ENCODE measurements at regions not wholly inside any gene's neighbourhood (a gene's known extent, or its start where the extent isn't known, plus 50 kb on each side); places are given as distances from the start of the nearest gene placed in this dataset.
"Not testable (repeated sequence)": the region's sequence is repeated elsewhere in the genome, so short reads cannot be mapped to it uniquely, and the experiment has no call there.

DNA sequence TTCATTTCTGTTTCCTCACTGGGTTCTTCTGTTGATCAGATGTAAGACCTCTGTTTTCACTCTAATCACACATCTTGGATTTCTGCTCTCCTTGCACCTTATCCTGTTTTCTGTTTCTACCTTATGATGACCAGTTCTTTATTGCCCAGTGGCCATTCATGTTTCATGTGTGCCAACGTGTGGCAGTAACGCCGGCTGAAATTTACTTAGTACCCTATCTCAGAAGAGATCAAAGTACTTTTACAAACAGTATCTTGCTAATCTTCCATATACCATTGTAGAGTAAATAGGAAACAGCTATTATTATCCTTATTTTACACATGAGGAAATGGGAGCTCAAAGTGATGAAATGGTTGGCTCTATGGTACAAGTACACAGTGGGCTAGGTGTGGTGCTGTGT is 74.0 kb downstream of the GATA3 start:
- DNase-seq, result no peak

DNA sequence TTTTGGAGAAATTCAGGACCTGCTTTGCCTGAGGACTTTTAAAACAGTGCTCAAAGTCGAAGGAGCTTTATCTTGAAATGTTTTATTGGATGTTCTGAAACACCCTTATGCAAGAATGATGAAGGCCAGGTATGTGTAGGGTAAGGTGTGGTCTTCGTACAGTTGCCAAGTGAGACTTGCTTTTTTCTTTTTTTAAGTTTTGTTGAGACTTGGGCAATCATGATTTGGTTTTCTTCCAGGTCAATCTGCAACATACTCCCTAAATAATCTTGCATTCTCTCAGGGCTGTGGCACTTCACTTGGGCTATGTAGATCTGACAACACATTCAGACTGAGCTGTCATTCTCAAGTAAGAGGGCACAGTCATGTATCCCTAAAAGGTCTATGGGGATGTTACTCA is 75.0 kb downstream of the GATA3 start:
- DNase-seq, result no peak

DNA sequence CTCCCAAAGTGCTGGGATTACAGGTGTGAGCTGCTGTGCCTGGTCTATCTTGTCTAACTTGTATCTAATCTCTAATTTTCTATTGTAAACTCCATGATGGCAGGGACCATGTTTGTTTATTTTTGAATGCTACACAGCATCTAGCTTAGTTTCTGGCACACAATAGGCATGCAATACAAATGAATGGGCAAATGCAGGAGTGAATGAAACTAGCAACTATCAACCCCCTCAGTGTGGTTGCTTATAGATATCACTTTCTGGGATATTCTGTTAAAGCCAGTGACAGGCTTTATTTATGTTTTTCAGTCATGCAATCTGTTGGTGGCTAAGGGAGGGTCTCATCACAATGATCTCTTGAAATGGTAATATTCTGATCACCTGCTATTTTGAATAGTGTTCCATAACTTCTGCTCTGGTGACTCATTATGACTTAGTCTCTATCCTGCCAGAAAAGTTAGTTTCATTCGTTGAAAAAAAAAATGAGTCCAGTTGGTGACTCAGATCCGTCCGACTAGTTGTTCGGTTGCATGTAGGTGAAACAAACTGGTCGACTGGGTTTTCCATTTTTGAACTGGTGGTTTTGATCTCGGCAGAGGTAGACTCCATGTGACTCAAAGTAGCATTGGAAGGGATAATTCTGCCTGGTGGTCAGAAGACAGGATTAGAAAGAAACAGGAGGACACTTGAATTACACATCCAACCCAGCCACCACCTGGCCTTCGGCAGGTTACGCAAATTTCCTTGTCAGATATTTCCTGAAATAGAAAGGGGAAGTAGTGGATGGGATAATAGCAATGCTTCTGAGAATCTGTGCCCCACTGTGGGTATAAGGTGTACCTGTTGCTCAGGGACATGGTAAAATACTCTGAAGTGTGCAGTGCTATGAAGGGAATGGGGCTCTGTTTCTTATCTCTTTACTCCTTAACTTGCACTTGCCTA is 76.8 kb downstream of the GATA3 start:
- no peak for DNase-seq

DNA sequence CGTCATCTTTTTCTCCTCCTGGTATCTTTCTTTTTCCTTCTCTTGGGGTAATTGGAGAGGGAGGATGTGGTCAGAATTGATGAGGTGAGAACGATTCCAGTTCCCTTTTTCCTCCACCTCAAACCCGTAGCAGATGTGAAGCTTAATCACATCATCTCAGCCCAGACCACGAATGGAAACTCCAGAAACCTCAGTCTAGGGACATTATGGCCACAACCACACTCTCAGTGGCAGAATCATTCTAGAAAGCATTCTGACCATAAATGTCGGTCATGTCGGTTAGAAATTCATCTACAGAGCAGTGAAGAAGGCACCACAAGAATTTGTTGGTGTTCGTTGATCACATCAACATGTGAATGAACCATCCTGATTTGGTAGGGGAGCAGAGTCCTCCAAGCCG is 78.7 kb downstream of the GATA3 start:
- no peak for DNase-seq

DNA sequence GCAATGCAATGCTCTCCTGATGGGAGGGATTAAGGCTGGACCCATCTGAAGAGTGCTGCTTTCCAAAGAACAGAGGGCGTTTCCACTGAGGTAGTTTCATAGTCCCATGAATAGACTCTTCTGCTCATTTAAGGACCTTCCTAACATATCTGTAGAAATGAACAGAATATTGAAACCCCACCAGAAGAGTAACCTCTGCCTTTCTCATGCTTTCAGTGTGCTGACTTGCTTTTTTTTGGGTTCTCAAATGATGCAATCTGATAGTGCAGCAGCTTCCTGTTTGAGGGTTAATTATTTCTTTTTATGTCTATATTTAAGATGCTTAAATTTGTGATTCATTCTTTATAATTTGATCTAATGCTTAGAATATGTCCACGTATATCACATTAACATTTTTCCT is 82.2 kb downstream of the GATA3 start:
- DNase-seq, result no peak

DNA sequence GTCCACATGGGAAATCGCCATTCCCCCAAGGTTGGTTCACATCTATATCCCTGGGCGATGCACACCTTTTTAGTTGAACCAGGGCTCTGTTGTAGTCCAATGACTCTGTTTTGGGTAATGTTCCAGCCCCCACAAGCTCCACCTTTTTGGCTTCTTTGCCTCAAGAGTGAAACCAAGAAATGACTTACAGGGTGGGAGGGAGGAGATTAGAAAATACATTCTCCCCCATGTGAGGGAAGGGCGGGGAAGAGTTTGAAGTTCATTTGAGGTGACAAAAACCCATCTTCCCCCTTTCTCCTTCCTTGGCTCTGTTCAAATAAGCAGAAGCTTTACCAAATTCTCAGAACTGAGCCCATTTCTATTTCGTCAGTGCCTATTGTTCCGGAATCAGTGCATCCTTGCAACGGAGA is 82.8 kb downstream of the GATA3 start:
- DNase-seq, result no peak

DNA sequence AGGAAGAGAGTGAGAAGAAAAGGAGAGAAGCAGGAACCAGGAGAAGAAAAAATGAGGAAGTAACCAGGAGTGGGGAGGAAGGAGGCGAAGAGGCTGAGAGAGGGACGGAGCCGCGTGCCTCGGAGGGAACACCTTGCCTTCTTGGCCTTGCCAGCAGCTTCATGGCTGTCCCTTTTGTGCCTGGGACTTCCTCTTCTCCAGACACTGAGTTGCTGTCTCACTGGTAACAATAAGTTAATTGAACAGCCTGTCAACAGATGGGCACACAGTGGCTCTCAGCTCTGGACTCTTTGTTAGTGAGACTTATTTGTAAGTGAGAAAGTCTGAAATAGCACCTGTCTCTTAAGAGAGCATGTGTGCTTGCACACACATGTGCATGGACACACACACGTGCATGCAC is 83.2 kb downstream of the GATA3 start:
- DNase-seq, result no peak

DNA sequence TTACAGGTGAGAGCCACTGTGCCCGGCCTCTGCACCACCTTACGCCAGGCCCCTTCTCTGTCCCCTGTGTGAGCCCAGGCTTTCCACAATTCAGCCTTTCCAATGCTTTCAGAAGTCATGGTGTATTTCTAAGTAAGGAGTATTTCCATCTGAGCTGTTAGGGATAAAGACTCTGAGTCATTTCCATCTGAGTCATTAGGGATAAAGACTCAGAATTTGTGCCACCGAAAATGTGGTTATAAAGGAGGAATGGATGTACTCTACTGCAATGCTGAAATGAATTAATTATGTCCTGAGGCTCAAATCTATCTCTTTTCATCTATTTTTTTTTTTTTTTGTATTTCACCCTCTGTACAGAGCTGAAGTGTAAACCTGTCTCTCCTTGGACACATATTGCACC is 84.0 kb downstream of the GATA3 start:
- peak in 1 of 51 donors; percentile 2 for DNase-seq

DNA sequence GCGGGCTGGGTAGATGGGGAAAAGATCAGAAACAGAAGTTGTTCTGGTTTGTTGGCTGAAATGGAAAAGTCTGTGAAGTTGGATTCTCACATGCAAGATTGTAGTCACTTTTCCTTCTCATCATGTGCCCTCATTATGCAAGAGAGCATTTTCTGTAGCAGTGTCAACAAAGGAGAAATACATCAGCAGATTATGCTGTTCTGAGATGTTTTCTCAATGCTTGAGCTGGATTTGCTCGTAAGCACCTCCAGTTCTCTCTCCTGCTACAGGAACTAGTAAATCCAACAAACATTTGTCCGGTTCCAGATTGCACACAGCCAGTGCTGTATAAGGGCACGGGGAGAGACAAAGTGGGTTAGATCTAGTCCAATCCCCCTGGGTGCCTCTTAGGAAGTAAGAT is 90.0 kb downstream of the GATA3 start:
- no peak for DNase-seq

DNA sequence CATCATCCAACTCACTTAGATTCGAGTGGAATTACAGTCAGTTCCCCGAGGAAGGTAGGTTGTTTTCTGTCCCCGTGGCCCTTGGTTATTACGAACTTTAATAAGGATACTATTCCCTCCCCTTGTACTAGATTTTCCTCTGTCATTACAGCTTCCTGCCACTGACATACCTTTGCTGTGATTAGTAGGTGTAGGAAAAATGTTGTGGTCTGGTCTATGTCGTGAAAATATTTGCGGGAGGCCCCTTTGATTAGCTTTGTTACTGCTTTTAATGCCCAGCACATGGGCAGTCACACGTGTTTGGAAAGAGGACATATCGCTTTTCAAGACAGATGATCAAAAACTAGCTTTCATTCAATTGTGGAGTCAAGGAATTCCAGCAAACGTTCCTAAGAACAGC is 92.2 kb downstream of the GATA3 start:
- DNase-seq, result no peak

DNA sequence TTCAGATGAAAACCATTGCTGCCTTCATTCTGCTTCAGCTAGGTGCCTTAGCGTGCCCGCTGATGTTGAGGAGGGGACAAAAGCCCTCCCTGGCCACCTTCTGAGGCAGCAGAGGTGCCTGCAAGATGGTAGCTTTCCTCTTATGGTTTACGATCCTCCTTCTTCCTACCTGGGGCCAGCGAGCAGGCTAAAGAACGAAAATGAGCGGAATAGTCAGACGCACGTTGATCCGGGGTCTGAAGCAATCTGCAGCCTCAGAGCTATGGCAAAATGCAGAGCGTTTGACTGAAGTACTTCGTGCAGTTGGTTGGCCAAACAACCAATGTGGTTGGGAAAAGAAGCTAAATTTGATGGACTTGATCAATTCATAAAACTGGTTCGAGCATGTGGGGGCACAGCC is 95.5 kb downstream of the GATA3 start:
- DNase-seq, result no peak

DNA sequence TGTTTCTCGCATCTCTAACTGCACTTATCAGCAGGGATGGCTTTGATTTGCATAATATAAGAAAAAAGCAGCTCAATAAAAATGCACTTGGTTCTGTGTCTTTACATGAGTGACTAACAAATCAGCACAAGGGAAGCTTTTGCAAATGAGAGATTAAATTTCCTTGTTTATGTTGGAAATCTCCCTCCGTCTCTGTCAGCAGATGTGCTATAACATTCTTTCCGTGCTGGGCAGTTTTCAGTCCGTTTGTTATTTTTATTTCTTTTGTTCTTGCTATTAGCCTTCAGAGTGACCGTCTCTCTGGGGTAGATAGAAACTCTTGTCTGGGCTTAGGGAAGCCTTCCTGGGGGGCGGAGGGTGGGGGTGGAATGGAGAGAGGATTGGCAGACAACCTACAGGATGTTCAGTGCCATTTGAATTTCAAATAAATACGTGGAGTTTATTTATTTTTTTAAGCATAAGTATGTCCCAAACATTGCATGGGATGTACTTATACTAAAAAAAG is 96.0 kb downstream of the GATA3 start:
- DNase-seq, result no peak

DNA sequence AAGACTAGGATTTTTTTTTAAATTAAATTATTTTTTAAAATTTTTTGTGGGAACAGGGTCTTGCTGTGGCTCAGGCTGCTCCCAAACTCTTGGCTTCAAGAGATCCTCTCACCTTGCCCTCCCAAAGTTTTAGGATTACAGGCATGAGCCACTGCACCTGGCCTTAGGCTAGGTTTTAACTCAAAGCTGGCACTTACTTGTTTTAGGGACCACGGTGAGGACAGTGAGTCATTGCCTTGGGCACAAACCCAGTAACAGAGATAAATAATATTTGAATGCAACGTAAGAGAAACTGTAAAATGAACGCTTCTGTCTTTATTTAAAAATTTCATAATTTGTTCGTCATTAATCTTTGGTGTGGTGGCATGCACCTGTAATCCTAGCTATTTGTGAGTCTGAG is 96.6 kb downstream of the GATA3 start:
- DNase-seq, result no peak

DNA sequence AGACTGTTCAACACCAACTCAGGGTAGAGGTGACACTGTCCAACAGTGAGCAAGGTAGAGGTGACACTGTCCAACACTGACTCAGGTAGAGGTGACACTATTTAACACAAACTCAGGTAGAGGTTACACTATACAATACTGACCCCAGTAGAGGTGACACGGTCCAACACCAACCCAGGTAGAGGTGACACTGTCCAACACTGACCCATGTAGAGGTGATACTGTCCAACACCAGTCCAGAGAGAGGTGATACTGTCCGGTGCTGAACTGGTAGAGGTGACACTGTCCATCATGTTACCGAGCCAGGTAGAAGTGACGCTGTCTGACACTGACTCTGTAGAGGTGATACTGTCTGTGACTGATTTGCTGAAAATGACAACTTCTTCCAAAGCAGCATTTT is 102.4 kb downstream of the GATA3 start:
- no peak for DNase-seq

DNA sequence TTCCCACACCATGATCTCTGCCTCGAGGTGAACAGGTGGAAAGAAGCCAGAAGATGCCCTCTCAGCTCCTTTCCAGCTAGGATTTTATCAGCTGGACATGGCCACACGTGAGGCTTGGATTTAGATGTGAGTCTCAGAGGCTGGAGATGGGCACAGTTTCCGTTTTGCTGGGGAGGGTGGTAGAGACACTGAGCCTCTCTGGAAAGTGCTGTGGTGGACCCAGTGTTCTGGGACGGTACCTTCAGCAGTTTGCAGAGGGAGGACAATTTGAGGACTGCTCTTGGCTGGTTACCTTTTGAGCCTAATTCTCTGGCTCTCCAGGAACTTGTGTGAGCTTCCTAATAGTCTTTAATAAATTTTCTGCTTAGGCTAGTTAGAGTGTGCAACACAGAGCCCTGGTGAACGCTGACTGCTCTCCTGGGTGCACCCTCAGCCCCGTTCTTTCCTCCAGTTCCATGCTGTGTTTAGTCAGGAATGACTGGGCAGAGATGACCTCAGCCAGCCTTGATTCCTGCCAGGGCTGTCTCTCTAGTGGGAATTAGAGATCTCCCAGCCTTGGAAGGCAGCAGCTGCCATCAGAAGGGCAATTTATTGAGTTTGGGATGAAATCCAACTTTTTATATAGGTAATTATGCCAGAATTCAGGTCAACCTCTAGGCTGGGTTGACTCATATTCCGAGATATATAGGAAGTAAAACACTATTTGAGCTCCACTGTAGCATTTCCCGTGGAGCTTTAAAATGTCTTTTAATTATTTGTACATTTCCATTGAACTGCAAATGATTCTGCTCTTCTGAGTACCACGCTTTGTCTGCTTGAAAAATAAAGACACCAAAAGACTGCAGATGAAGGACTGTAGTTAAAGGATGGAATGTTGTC is 103.9 kb downstream of the GATA3 start:
- no peak for DNase-seq

DNA sequence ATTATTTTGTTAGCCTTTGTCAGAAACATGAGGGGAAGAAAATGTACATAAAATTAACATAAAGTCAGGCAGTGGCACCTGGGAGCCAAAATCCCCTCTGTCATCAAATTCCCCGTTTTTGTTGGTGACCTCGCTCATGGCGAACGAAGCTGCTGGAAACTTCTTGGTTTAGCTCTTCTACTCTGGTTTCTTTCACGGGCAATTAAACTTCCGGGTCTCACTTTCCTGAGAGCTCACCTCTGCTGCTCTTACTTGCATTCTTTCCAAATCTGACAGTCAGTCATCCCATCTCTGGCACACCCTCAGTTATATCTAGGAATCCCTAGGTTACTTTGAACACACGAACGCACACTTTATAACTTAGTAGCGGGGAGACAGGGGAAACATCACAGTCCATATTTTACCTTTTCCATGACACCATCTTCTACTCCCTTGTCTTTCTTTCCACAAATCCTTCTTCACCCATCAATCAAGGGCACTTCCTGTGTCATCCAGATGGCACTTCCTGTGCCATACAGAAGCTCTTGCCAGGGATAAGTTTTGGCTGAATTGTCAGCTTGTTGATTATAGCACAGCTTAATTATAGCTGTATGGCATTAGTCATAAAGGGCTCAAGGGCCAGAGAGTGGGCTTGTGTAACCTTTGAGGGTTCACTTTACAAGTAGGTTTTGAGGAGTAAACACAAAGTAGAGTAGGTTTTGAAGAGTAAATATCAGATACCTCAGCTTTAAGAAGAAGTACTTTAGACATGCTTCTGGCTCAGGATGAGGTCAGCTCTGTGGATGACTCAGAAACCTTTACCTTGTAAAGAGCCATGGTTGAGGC is 105.1 kb downstream of the GATA3 start:
- no peak for DNase-seq

DNA sequence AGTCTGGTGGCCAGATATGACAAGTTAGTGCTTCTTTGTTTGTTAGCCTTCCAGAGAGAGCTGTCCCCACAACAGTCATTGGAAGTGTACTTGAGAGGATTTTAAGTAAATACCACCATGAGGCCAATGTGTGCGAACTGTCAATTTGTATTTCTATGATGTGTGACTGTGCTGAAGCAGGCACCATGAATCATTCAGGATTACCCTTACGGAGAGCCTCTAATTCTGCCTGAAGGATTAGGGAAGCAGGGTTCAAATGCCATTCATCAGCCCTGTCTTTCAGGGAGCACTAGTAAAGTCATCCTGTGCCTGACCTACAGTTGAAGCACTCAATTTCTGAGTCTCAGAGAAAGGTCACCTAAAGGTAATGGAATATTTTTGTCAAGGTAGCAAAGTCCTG is 109.3 kb downstream of the GATA3 start:
- no peak for DNase-seq

DNA sequence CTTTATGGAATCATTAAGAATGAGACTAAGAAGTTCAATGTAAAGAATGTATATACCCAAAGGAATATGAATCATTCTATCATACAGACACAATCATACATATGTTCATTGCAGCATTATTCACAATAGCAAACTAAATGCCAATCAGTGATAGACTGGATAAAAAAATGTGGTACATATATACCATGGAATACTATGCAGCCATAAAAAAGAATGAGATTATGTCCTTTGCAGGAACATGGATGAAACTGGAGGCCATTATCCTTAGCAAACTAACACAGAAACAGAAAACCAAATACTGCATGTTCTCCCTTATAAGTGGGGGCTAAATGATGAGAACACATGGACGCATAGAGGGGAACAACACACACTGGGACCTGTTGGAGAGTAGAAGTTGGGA is 110.2 kb downstream of the GATA3 start:
- not testable (repeated sequence) for DNase-seq

DNA sequence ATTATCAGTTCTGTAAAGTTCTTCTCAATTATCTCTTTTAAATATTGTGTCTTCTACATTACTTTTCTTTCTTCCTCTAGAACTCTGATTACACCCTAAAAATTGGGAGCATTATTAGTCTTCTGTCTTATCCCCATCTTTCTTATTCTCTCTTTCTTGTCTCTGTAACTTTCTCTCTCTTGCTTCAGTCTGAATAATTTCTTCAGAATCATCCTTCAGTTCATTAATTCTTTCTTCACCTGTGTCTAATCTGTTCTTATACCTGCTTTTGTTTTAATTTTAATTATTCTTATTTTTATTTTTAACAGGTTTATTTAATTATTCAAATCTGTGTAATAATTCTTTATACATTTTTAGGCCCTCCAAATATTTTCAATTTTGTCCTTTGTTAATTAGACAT is 114.3 kb downstream of the GATA3 start:
- no peak for DNase-seq

DNA sequence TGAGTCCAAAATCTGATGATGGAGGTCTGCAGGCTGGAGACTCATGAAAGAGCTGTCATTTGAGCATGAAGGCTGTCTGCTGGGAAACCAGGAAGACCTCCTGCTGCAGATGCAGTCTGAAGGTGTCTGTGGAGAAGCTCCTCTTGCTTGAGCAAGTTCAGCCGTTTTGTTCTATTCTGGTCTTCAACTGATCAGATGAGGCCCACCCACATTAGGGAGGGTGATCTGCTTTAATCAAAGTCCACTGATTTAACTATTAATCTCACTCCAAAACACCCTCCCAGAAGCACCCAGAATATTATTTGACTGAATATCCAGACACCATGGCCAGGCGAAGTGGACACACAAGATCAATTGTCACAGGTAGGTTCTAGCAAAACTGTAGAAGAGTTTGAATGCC is 116.5 kb downstream of the GATA3 start:
- DNase-seq, result no peak

DNA sequence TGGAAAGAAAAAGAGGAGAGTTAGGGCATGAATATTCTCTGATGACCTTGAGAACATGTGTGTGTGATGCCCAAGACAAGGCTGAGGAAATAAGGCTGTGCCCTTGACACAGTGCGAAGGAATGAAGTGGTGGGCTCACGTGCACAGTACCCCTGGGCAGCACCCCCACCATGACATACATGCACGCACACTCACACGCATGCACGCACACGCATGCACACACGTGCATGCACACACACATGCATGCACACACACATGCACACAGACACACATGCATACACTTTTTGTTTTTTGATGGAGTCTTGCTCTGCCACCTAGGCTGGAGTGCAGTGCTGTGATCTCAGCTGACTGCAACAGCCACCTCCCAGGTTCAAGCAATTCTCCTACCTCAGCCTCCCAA is 118.1 kb downstream of the GATA3 start:
- DNase-seq, result no peak
